ENCODE measurements at regions not wholly inside any gene's neighbourhood (a gene's known extent, or its start where the extent isn't known, plus 50 kb on each side); places are given as distances from the start of the nearest gene placed in this dataset.

DNA sequence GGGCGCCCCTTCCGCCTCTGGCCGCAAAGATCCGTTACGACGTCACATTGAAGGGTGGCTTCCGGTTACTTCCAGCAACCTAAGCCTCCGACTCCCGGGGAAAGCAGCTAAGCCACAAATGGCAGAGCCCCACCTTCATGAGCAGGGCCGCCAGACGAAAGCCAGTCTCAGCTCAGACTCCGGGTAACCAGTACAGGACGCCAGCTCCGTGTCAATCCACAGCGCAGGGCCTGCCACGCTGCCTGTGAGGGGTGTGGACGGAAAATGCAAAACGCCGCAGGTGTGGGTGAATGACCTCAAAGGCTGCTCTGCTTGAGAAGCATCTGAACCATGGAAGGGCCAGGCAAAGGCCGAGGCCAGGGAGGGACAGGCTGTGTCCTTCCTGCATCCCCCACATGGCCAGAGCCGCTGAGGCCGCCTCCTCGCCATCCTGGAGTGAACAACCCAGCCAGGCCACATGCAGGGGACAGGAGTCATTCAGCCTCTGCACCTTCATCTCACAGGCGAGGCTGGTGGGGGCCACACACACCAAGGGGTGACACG is 53.5 kb upstream of the PPP2R2D start:
- Histone ChIP-seq H3K9ac (ENCODE audit: low read length) (no peak overlapping the region), H3K4me1 (ENCODE audit: low read length) (no peaks in the 10 kb centered on the region), H3K79me2 (ENCODE audit: low read length) (no peaks in the 10 kb centered on the region), H3K27ac (ENCODE audit: low read length) (no peak overlapping the region), H2AFZ (ENCODE audit: low read length) (no peak overlapping the region), H3K9me3 (replicated peaks; ENCODE audit: insufficient read depth, low read length) (no peaks in the 10 kb centered on the region), H3K4me3 (ENCODE audit: low read length) (no peak overlapping the region), H4K20me1 (ENCODE audit: insufficient read depth, low read length) (no peaks in the 10 kb centered on the region), H3K27me3 (replicated peaks; ENCODE audit: insufficient read depth, low read length) (peaks cover 54% of the 10 kb centered on the region), H3F3A (ENCODE audit: insufficient read depth, low read length) (no peaks in the 10 kb centered on the region), H3K4me2 (ENCODE audit: low read depth, low read length) (no peak overlapping the region), H3K36me3 (replicated peaks; ENCODE audit: insufficient read depth, low read length) (no peaks in the 10 kb centered on the region), H3K9me2 (replicated peaks; ENCODE audit: insufficient read depth, low read length) (no peaks in the 10 kb centered on the region)
- TF ChIP-seq EZH2 (optimal IDR thresholded peaks at IDR 0.05; ENCODE audit: low read depth, low read length) (no peak), EZH2phosphoT487 (IDR thresholded peaks at IDR 0.05; ENCODE audit: low read length) (no peak)
- TF ChIP-seq, protein P1, sequence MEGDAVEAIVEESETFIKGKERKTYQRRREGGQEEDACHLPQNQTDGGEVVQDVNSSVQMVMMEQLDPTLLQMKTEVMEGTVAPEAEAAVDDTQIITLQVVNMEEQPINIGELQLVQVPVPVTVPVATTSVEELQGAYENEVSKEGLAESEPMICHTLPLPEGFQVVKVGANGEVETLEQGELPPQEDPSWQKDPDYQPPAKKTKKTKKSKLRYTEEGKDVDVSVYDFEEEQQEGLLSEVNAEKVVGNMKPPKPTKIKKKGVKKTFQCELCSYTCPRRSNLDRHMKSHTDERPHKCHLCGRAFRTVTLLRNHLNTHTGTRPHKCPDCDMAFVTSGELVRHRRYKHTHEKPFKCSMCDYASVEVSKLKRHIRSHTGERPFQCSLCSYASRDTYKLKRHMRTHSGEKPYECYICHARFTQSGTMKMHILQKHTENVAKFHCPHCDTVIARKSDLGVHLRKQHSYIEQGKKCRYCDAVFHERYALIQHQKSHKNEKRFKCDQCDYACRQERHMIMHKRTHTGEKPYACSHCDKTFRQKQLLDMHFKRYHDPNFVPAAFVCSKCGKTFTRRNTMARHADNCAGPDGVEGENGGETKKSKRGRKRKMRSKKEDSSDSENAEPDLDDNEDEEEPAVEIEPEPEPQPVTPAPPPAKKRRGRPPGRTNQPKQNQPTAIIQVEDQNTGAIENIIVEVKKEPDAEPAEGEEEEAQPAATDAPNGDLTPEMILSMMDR (IDR thresholded peaks at IDR 0.05; ENCODE audit: low read length): no peak
- no peak for DNase-seq

DNA sequence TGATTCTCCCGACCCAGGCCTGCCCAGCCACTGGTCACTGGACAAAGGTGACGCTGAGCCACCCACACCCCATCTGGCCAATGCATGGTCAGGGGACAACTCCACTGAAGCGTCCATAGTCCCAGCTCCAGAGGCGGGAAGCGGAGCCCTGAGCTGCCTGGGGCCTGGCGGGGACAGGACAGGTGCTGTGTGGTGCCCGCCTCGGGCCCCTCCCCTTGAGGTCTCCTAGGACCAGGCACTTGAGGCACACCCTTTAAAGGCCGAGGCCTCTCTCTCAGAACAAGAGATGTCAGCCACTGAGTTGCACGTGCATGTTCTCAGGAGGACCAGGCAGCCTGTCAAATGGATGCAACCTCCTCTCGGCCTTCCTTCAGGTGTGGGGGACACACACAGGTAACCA is 52.5 kb upstream of the PPP2R2D start:
- TF ChIP-seq, protein P1 (IDR thresholded peaks at IDR 0.05; ENCODE audit: low read length): no peak
- TF ChIP-seq EZH2phosphoT487 (IDR thresholded peaks at IDR 0.05; ENCODE audit: low read length) (no peak), EZH2 (optimal IDR thresholded peaks at IDR 0.05; ENCODE audit: low read depth, low read length) (no peak)
- H3K9me3 ChIP-seq (replicated peaks; ENCODE audit: insufficient read depth, low read length): no peaks in the 10 kb centered on the region
- H4K20me1 ChIP-seq (ENCODE audit: insufficient read depth, low read length): no peaks in the 10 kb centered on the region
- no peaks in the 10 kb centered on the region for H3K36me3 ChIP-seq (replicated peaks; ENCODE audit: insufficient read depth, low read length)
- H3K4me3 ChIP-seq (ENCODE audit: low read length): no peak overlapping the region
- peaks cover 56% of the 10 kb centered on the region for H3K27me3 ChIP-seq (replicated peaks; ENCODE audit: insufficient read depth, low read length)
- H3F3A ChIP-seq (ENCODE audit: insufficient read depth, low read length): no peaks in the 10 kb centered on the region
- H3K9ac ChIP-seq (ENCODE audit: low read length): no peak overlapping the region
- H3K9me2 ChIP-seq (replicated peaks; ENCODE audit: insufficient read depth, low read length): no peaks in the 10 kb centered on the region
- no peak overlapping the region for H2AFZ ChIP-seq (ENCODE audit: low read length)
- H3K4me1 ChIP-seq (ENCODE audit: low read length): no peaks in the 10 kb centered on the region
- no peak overlapping the region for H3K4me2 ChIP-seq (ENCODE audit: low read depth, low read length)
- no peak overlapping the region for H3K27ac ChIP-seq (ENCODE audit: low read length)
- no peaks in the 10 kb centered on the region for H3K79me2 ChIP-seq (ENCODE audit: low read length)
- no peak for DNase-seq

DNA sequence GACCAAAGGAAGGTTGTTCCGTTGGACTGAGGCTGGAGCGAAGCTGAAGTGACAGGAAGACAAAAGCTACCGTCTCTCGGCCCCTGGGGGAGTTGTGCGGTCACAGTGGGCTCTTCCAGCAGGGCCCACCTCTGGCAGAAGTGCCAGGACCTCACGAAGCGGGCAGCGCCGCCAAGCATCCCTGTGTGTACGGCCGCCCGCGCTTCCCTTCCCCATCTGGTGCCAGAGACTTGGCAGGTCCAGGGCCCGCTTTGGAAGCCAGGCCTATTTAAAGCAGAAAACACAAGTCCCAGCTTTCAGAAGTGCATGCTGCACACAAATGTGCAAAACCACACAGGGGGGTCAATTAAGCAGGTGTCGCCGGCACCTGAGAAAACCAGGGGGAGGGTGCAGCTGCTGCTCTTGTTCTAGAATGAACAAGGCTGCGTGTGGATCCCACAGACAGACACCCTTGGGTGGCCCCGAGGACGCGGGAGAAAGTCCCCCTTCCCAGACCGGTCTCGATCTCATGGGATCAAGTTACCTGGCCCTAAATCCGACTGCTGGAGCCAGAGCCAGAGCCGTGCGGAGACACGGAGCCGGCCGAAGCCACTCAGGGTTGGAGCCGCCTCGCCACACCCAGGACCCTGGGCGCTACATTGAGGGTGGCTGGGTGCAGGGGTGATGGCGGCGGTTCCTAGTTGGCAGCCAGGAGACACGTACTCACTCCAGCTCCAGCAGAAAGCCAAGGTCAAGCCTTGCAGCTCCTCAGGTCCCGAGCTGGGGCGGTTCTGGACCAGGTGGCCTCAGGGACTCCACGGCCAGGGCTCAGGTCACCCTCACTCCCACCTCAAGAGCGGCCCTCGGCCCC is 51.8 kb upstream of the PPP2R2D start:
- H3K4me1 ChIP-seq (ENCODE audit: low read length): no peaks in the 10 kb centered on the region
- no peak overlapping the region for H3K4me3 ChIP-seq (ENCODE audit: low read length)
- H3K36me3 ChIP-seq (replicated peaks; ENCODE audit: insufficient read depth, low read length): no peaks in the 10 kb centered on the region
- TF ChIP-seq EZH2phosphoT487 (IDR thresholded peaks at IDR 0.05; ENCODE audit: low read length): no peak
- TF ChIP-seq, protein P1 (IDR thresholded peaks at IDR 0.05; ENCODE audit: low read length): no peak
- H3K9me3 ChIP-seq (replicated peaks; ENCODE audit: insufficient read depth, low read length): no peaks in the 10 kb centered on the region
- no peaks in the 10 kb centered on the region for H3F3A ChIP-seq (ENCODE audit: insufficient read depth, low read length)
- no peaks in the 10 kb centered on the region for H3K79me2 ChIP-seq (ENCODE audit: low read length)
- DNase-seq: no peak
- no peak overlapping the region for H3K4me2 ChIP-seq (ENCODE audit: low read depth, low read length)
- H3K9ac ChIP-seq (ENCODE audit: low read length): no peak overlapping the region
- H3K27ac ChIP-seq (ENCODE audit: low read length): no peak overlapping the region
- H2AFZ ChIP-seq (ENCODE audit: low read length): no peak overlapping the region
- peaks cover 56% of the 10 kb centered on the region for H3K27me3 ChIP-seq (replicated peaks; ENCODE audit: insufficient read depth, low read length)
- H3K9me2 ChIP-seq (replicated peaks; ENCODE audit: insufficient read depth, low read length): no peaks in the 10 kb centered on the region
- H4K20me1 ChIP-seq (ENCODE audit: insufficient read depth, low read length): no peaks in the 10 kb centered on the region

All from MM.1S (cell line).